SK-N-SH treated with all-trans-retinoic acid at 6 μM for 48 hours (cell line): ENCODE measurements at regions not wholly inside any gene's neighbourhood (a gene's known extent, or its start where the extent isn't known, plus 50 kb on each side); places are given as distances from the start of the nearest gene placed in this dataset.
A peak's percentile ranks its signal among the peaks of the same experiment; 100 is the strongest.

ENCODE experiments used
- ATAC-seq: fragments of 200-7000 bp; cut with Tn5 transposase; 3 replicates; pipeline ENCODE4 v1.9.1; 2020; ENCODE audit warnings: mild to moderate bottlenecking, moderate library complexity
- ARNTL ChIP-seq: fragments of 450-650 bp; formaldehyde crosslinking; IDR thresholded peaks from 2 replicates; pipeline ENCODE4 v1.5.0; 2020; ENCODE audit warnings: low read depth, mild to moderate bottlenecking, moderate library complexity, borderline replicate concordance
- BACH2 ChIP-seq: fragments of 250-450 bp; sonication (Bioruptor Pico); IDR thresholded peaks from 2 replicates; pipeline ENCODE4 v1.9.0; 2021; ENCODE audit warnings: mild to moderate bottlenecking, borderline replicate concordance
- CREB5 ChIP-seq: fragments of 250-450 bp; sonication (Bioruptor Pico); IDR thresholded peaks from 2 replicates; pipeline ENCODE4 v1.5.1; 2020; ENCODE audit warnings: low read depth, mild to moderate bottlenecking, moderate library complexity
- CSDC2 ChIP-seq: fragments of 250-450 bp; sonication (Bioruptor Pico); IDR thresholded peaks from 2 replicates; pipeline ENCODE4 v1.5.0; 2020; ENCODE audit warnings: mild to moderate bottlenecking, moderate library complexity
- CSRNP3 ChIP-seq: fragments of 250-450 bp; sonication (Bioruptor Pico); IDR thresholded peaks from 2 replicates; pipeline ENCODE4 v1.5.1; 2021; ENCODE audit warnings: mild to moderate bottlenecking, moderate library complexity
- ESRRG ChIP-seq: fragments of 250-450 bp; sonication (Bioruptor Pico); IDR thresholded peaks from 2 replicates; pipeline ENCODE4 v1.6.1; 2021; ENCODE audit warnings: mild to moderate bottlenecking
- GLIS3 ChIP-seq: fragments of 250-450 bp; sonication (Bioruptor Pico); IDR thresholded peaks from 2 replicates; pipeline ENCODE4 v1.5.0; 2020; ENCODE audit warnings: mild to moderate bottlenecking, moderate library complexity
- ISL1 ChIP-seq: fragments of 250-450 bp; sonication (Bioruptor Pico); IDR thresholded peaks from 2 replicates; pipeline ENCODE4 v2.1.2; 2022; ENCODE audit warnings: mild to moderate bottlenecking, moderate library complexity
- OSR1 ChIP-seq: fragments of 250-450 bp; sonication (Bioruptor Pico); IDR thresholded peaks from 2 replicates; pipeline ENCODE4 v1.8.0; 2022; ENCODE audit warnings: moderate library complexity, mild to moderate bottlenecking, inconsistent platforms
- PATZ1 ChIP-seq: fragments of 250-450 bp; sonication (Bioruptor Pico); IDR thresholded peaks from 2 replicates; pipeline ENCODE4 v1.8.0; 2020; ENCODE audit warnings: mild to moderate bottlenecking, moderate library complexity, borderline replicate concordance
- PPARA ChIP-seq: fragments of 250-450 bp; sonication (Bioruptor Pico); IDR thresholded peaks from 2 replicates; pipeline ENCODE4 v1.5.0; 2020; ENCODE audit warnings: mild to moderate bottlenecking, borderline replicate concordance
- RARB ChIP-seq: fragments of 250-450 bp; sonication (Bioruptor Pico); IDR thresholded peaks from 2 replicates; pipeline ENCODE4 v1.8.0; 2021; ENCODE audit warnings: mild to moderate bottlenecking, moderate library complexity
- SNAI2 ChIP-seq: fragments of 250-450 bp; sonication (Bioruptor Pico); IDR thresholded peaks from 2 replicates; pipeline ENCODE4 v1.5.0; 2020; ENCODE audit warnings: mild to moderate bottlenecking, moderate library complexity
- TCF4 ChIP-seq: fragments of 250-450 bp; sonication (Bioruptor Pico); IDR thresholded peaks from 2 replicates; pipeline ENCODE4 v1.8.0; 2021; ENCODE audit warnings: mild to moderate bottlenecking, moderate library complexity, borderline replicate concordance
- TOX ChIP-seq: fragments of 250-450 bp; sonication (Bioruptor Pico); IDR thresholded peaks from 2 replicates; pipeline ENCODE4 v1.8.0; 2021; ENCODE audit warnings: mild to moderate bottlenecking, moderate library complexity, borderline replicate concordance
- ZC3H10 ChIP-seq: fragments of 250-450 bp; sonication (Bioruptor Pico); IDR thresholded peaks from 2 replicates; pipeline ENCODE4 v1.5.1; 2021; ENCODE audit warnings: mild to moderate bottlenecking, moderate library complexity
- ZFP3 ChIP-seq: fragments of 250-450 bp; sonication (Bioruptor Pico); IDR thresholded peaks from 2 replicates; pipeline ENCODE4 v1.5.0; 2020; ENCODE audit warnings: mild to moderate bottlenecking, moderate library complexity
- ZFP30 ChIP-seq: fragments of 450-650 bp; formaldehyde crosslinking; IDR thresholded peaks from 2 replicates; pipeline ENCODE4 v1.5.0; 2022; ENCODE audit warnings: mild to moderate bottlenecking, moderate library complexity
- ZNF565 ChIP-seq: fragments of 450-650 bp; formaldehyde crosslinking; conservative IDR thresholded peaks from 2 replicates; pipeline ENCODE4 v1.5.0; 2020; ENCODE audit warnings: low read depth, mild to moderate bottlenecking, moderate library complexity
- ZNF70 ChIP-seq: fragments of 450-650 bp; formaldehyde crosslinking; IDR thresholded peaks from 2 replicates; pipeline ENCODE4 v1.5.0; 2020; ENCODE audit warnings: mild to moderate bottlenecking, moderate library complexity
- ZNF8 ChIP-seq: fragments of 450-650 bp; formaldehyde crosslinking; IDR thresholded peaks from 2 replicates; pipeline ENCODE4 v1.5.0; 2020; ENCODE audit warnings: mild to moderate bottlenecking, moderate library complexity
- TF ChIP-seq, protein P1 (sequence below): fragments of 250-450 bp; sonication (Bioruptor Pico); IDR thresholded peaks from 2 replicates; pipeline ENCODE4 v1.5.0; 2020; ENCODE audit warnings: mild to moderate bottlenecking, moderate library complexity
- TF ChIP-seq, protein P2 (sequence below): fragments of 250-450 bp; sonication (Bioruptor Pico); IDR thresholded peaks from 2 replicates; pipeline ENCODE4 v1.8.0; 2021; ENCODE audit warnings: low read depth, mild to moderate bottlenecking, moderate library complexity, borderline replicate concordance

DNA sequence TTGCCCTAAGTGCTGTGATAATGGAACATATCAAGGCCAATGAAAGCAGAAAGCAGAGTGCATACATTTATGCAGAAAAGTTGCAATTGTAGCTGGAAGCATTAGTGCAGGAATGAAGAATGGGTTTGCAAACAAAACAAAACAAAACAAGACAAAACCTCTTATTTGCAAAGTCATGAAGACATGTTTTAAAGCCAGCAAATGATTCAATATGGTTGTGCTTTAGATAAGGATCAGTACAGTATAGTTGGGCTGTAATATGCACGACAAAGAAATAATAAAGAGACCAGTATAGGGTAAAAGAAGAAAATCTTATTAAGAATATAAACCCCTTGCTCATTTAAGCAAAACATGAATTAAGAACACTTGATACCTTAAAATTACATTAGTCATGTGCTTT is 398.1 kb downstream of the KIF2B start:
- ATAC-seq, result no peak
- TF ChIP-seq ISL1 (CRISPR knock-in tag), result no peak; the same call in 1 of the 2 replicates
- no peak for TF ChIP-seq ZFP30 (CRISPR knock-in tag)
- no peak for TF ChIP-seq CSDC2 (CRISPR knock-in tag)
- TF ChIP-seq ESRRG, result no peak
- no peak for TF ChIP-seq ZFP3 (CRISPR knock-in tag)
- TF ChIP-seq GLIS3 (CRISPR knock-in tag), result no peak
- no peak for TF ChIP-seq OSR1 (CRISPR knock-in tag)
- TF ChIP-seq, protein P1, sequence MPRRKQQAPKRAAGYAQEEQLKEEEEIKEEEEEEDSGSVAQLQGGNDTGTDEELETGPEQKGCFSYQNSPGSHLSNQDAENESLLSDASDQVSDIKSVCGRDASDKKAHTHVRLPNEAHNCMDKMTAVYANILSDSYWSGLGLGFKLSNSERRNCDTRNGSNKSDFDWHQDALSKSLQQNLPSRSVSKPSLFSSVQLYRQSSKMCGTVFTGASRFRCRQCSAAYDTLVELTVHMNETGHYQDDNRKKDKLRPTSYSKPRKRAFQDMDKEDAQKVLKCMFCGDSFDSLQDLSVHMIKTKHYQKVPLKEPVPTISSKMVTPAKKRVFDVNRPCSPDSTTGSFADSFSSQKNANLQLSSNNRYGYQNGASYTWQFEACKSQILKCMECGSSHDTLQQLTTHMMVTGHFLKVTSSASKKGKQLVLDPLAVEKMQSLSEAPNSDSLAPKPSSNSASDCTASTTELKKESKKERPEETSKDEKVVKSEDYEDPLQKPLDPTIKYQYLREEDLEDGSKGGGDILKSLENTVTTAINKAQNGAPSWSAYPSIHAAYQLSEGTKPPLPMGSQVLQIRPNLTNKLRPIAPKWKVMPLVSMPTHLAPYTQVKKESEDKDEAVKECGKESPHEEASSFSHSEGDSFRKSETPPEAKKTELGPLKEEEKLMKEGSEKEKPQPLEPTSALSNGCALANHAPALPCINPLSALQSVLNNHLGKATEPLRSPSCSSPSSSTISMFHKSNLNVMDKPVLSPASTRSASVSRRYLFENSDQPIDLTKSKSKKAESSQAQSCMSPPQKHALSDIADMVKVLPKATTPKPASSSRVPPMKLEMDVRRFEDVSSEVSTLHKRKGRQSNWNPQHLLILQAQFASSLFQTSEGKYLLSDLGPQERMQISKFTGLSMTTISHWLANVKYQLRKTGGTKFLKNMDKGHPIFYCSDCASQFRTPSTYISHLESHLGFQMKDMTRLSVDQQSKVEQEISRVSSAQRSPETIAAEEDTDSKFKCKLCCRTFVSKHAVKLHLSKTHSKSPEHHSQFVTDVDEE (CRISPR knock-in tag), result no peak
- TF ChIP-seq ZNF8 (CRISPR knock-in tag), result no peak
- no peak for TF ChIP-seq ZC3H10
- no peak for TF ChIP-seq RARB (CRISPR knock-in tag)
- no peak for TF ChIP-seq CREB5 (CRISPR knock-in tag)
- no peak for TF ChIP-seq BACH2 (CRISPR knock-in tag)
- no peak for TF ChIP-seq ARNTL
- no peak for TF ChIP-seq PPARA (CRISPR knock-in tag)
- no peak for TF ChIP-seq ZNF70 (CRISPR knock-in tag)
- TF ChIP-seq, protein P2, sequence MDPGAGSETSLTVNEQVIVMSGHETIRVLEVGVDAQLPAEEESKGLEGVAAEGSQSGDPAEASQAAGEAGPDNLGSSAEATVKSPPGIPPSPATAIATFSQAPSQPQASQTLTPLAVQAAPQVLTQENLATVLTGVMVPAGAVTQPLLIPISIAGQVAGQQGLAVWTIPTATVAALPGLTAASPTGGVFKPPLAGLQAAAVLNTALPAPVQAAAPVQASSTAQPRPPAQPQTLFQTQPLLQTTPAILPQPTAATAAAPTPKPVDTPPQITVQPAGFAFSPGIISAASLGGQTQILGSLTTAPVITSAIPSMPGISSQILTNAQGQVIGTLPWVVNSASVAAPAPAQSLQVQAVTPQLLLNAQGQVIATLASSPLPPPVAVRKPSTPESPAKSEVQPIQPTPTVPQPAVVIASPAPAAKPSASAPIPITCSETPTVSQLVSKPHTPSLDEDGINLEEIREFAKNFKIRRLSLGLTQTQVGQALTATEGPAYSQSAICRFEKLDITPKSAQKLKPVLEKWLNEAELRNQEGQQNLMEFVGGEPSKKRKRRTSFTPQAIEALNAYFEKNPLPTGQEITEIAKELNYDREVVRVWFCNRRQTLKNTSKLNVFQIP, result no peak
- no peak for TF ChIP-seq CSRNP3 (CRISPR knock-in tag)
- TF ChIP-seq TOX (CRISPR knock-in tag), result no peak

DNA sequence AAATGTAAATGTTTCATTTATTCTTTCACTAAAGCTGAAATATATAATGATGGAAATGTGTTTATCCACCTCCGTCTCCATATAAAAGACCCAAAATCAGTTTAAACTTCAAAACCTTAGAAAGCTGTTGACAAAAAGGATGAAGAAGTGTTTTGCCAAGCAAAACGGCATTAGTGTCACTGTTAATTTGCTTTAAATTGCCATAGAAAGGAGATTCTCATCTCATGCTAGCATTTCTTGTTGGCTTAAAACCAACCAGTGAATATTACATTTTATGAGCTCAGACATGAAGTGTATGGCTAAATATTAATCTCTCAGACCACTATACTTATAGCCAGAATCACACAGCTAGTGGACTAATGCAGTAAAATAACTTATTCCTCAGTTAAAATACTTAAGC is 398.8 kb downstream of the KIF2B start:
- no peak for TF ChIP-seq OSR1 (CRISPR knock-in tag)
- TF ChIP-seq CSRNP3 (CRISPR knock-in tag), result no peak
- TF ChIP-seq ISL1 (CRISPR knock-in tag), result peak; percentile 92
- no peak for TF ChIP-seq ZNF565 (CRISPR knock-in tag)
- TF ChIP-seq ARNTL, result no peak
- TF ChIP-seq, protein P2, result peak; percentile 26; the same call in 1 of the 2 replicates
- peak; percentile 26; the same call in 1 of the 2 replicates for TF ChIP-seq ESRRG
- no peak for TF ChIP-seq ZFP30 (CRISPR knock-in tag)
- no peak for TF ChIP-seq CSDC2 (CRISPR knock-in tag)
- TF ChIP-seq, protein P1 (CRISPR knock-in tag), result peak; percentile 86; the same call in 1 of the 2 replicates
- no peak for TF ChIP-seq PATZ1 (CRISPR knock-in tag)
- no peak for TF ChIP-seq SNAI2 (CRISPR knock-in tag)
- no peak for TF ChIP-seq ZNF70 (CRISPR knock-in tag)
- no peak; the same call in 1 of the 2 replicates for TF ChIP-seq TCF4
- TF ChIP-seq GLIS3 (CRISPR knock-in tag), result 0 out of 2 replicates have a peak, but pooled peaks have one; percentile 75
- ATAC-seq, result no peak
